HepG2 (cell line): ENCODE measurements at regions not wholly inside any gene's neighbourhood (a gene's known extent, or its start where the extent isn't known, plus 50 kb on each side); places are given as distances from the start of the nearest gene placed in this dataset.
A peak's percentile ranks its signal among the peaks of the same experiment; 100 is the strongest.

Experiments used
- DNMT3B ChIP-seq: conservative IDR thresholded peaks from 2 replicates; pipeline ENCODE4 v1.6.1; 2016; ENCODE audit warnings: missing biosample characterization, control low read depth
- HNRNPLL ChIP-seq: fragments of 200-400 bp; formaldehyde crosslinking; IDR thresholded peaks from 2 replicates; pipeline ENCODE4 v1.6.1; 2017; ENCODE audit warnings: mild to moderate bottlenecking, low read depth, low read length; ENCODE audit not compliant: poor library complexity, severe bottlenecking
- PAF1 ChIP-seq: IDR thresholded peaks from 2 replicates; pipeline ENCODE4 v1.6.1; 2016; ENCODE audit warnings: missing genetic modification reagents, missing compliant biosample characterization
- PHF8 ChIP-seq: sonication (generic); formaldehyde crosslinking; IDR thresholded peaks from 2 replicates; pipeline ENCODE4 v1.5.0; 2020; ENCODE audit warnings: missing genetic modification reagents
- ZFY ChIP-seq: sonication (generic); formaldehyde crosslinking; IDR thresholded peaks from 2 replicates; pipeline ENCODE4 v1.4.0; 2020; ENCODE audit warnings: missing genetic modification reagents
- ZNF136 ChIP-seq: sonication (generic); formaldehyde crosslinking; IDR thresholded peaks from 2 replicates; pipeline ENCODE4 v1.8.1; 2022; ENCODE audit warnings: low read depth, mild to moderate bottlenecking, moderate library complexity, missing genetic modification reagents
- ZNF337 ChIP-seq: sonication (generic); formaldehyde crosslinking; IDR thresholded peaks from 2 replicates; pipeline ENCODE4 v1.5.1; 2020; ENCODE audit warnings: missing genetic modification reagents, low read depth, mild to moderate bottlenecking, borderline replicate concordance
- ZNF382 ChIP-seq: sonication (generic); formaldehyde crosslinking; IDR thresholded peaks from 2 replicates; pipeline ENCODE4 v1.5.0; 2020; ENCODE audit warnings: missing genetic modification reagents, mild to moderate bottlenecking, borderline replicate concordance
- ZNF468 ChIP-seq: sonication (generic); formaldehyde crosslinking; IDR thresholded peaks from 2 replicates; pipeline ENCODE4 v1.8.0; 2022; ENCODE audit warnings: mild to moderate bottlenecking, moderate library complexity, missing genetic modification reagents
- ZNF496 ChIP-seq: sonication (generic); formaldehyde crosslinking; IDR thresholded peaks from 2 replicates; pipeline ENCODE4 v1.8.1; 2023; ENCODE audit warnings: mild to moderate bottlenecking, moderate library complexity, missing genetic modification reagents; ENCODE audit not compliant: insufficient replicate concordance
- ZNF577 ChIP-seq: sonication (generic); formaldehyde crosslinking; IDR thresholded peaks from 2 replicates; pipeline ENCODE4 v1.4.0; 2020; ENCODE audit warnings: mild to moderate bottlenecking, low read depth, missing genetic modification reagents, borderline replicate concordance
- ZNF704 ChIP-seq: sonication (generic); formaldehyde crosslinking; IDR thresholded peaks from 2 replicates; pipeline ENCODE4 v1.8.1; 2023; ENCODE audit warnings: mild to moderate bottlenecking, inconsistent platforms, moderate library complexity, missing genetic modification reagents, borderline replicate concordance
- ZNF777 ChIP-seq: sonication (generic); formaldehyde crosslinking; IDR thresholded peaks from 2 replicates; pipeline ENCODE4 v1.4.0; 2020; ENCODE audit warnings: missing genetic modification reagents
- ZNF788 ChIP-seq: sonication (generic); formaldehyde crosslinking; IDR thresholded peaks from 2 replicates; pipeline ENCODE4 v1.5.0; 2020; ENCODE audit warnings: mild to moderate bottlenecking, missing genetic modification reagents, borderline replicate concordance
- TF ChIP-seq, protein P1 (sequence below): sonication (generic); formaldehyde crosslinking; IDR thresholded peaks from 2 replicates; pipeline ENCODE4 v1.4.0; 2020; ENCODE audit warnings: mild to moderate bottlenecking, missing genetic modification reagents, borderline replicate concordance
- TF ChIP-seq, protein P2 (sequence below): sonication (generic); formaldehyde crosslinking; IDR thresholded peaks from 2 replicates; pipeline ENCODE4 v1.5.1; 2020; ENCODE audit warnings: mild to moderate bottlenecking, moderate library complexity, missing genetic modification reagents
- TF ChIP-seq, protein P3 (sequence below): IDR thresholded peaks from 2 replicates; pipeline ENCODE4 v1.6.1; 2016; ENCODE audit warnings: control low read depth
- TF ChIP-seq, protein P4 (sequence below): sonication (generic); formaldehyde crosslinking; conservative IDR thresholded peaks from 2 replicates; pipeline ENCODE4 v1.4.0; 2020; ENCODE audit warnings: missing genetic modification reagents

DNA sequence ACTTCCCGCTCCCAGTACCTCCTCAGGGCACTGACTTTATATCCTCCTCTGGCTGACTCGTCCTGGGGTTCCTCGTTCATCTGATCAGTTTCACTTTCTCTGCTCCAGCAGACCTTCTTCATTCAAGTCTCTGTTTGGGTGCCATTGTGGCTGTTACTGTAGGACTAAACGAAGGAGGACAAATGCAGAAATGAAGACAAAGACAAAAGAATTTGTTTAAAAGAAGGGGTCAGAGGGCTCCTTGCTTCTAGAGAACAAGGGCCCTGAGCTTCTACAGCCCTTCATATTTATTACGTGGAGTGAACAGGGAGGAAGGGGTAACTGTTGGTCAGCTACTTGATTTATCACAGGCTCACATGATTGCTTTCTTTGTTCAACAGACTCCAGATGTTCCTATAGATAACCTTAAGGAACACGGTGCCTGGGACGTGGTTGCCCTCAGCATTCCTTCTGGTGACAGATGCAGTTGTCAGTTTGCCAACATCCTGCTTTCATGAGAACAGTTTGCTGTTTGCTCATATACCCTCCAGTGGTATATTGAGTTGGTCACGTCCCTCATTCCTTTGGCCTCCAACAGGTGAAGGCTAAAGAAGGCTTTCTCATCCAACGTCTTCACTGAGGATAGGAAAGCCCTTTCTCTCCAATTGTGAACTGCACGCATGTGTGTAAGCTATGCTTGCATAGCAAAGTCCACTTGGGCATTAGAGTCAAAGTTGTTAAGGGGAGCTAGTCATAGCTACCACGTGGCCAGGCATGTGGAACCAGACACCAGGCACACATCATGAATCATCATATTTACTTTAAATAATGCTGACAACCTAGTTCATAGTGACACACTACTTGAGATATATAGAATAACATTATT, 69.1 kb upstream of the BTN3A2 start (continued):
- TF ChIP-seq ZNF577 (no peak), ZNF704 (CRISPR knock-in tag) (no peak), ZNF382 (CRISPR knock-in tag) (no peak), DNMT3B (CRISPR knock-in tag) (peak; percentile 17; the same call in 1 of the 2 replicates), ZNF136 (CRISPR knock-in tag) (0 out of 2 replicates have a peak, but pooled peaks have one; percentile 13), HNRNPLL (no peak), PHF8 (CRISPR knock-in tag) (peak; percentile 47; the same call in 1 of the 2 replicates), ZNF468 (CRISPR knock-in tag) (no peak), PAF1 (no peak), ZNF777 (CRISPR knock-in tag) (no peak), ZNF337 (no peak), ZNF788 (CRISPR knock-in tag) (no peak), ZFY (no peak), ZNF496 (CRISPR knock-in tag) (no peak)
- TF ChIP-seq, protein P1, sequence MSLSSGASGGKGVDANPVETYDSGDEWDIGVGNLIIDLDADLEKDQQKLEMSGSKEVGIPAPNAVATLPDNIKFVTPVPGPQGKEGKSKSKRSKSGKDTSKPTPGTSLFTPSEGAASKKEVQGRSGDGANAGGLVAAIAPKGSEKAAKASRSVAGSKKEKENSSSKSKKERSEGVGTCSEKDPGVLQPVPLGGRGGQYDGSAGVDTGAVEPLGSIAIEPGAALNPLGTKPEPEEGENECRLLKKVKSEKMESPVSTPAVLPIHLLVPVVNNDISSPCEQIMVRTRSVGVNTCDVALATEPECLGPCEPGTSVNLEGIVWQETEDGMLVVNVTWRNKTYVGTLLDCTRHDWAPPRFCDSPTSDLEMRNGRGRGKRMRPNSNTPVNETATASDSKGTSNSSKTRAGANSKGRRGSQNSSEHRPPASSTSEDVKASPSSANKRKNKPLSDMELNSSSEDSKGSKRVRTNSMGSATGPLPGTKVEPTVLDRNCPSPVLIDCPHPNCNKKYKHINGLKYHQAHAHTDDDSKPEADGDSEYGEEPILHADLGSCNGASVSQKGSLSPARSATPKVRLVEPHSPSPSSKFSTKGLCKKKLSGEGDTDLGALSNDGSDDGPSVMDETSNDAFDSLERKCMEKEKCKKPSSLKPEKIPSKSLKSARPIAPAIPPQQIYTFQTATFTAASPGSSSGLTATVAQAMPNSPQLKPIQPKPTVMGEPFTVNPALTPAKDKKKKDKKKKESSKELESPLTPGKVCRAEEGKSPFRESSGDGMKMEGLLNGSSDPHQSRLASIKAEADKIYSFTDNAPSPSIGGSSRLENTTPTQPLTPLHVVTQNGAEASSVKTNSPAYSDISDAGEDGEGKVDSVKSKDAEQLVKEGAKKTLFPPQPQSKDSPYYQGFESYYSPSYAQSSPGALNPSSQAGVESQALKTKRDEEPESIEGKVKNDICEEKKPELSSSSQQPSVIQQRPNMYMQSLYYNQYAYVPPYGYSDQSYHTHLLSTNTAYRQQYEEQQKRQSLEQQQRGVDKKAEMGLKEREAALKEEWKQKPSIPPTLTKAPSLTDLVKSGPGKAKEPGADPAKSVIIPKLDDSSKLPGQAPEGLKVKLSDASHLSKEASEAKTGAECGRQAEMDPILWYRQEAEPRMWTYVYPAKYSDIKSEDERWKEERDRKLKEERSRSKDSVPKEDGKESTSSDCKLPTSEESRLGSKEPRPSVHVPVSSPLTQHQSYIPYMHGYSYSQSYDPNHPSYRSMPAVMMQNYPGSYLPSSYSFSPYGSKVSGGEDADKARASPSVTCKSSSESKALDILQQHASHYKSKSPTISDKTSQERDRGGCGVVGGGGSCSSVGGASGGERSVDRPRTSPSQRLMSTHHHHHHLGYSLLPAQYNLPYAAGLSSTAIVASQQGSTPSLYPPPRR (CRISPR knock-in tag), result 0 out of 2 replicates have a peak, but pooled peaks have one; percentile 17
- TF ChIP-seq, protein P2, sequence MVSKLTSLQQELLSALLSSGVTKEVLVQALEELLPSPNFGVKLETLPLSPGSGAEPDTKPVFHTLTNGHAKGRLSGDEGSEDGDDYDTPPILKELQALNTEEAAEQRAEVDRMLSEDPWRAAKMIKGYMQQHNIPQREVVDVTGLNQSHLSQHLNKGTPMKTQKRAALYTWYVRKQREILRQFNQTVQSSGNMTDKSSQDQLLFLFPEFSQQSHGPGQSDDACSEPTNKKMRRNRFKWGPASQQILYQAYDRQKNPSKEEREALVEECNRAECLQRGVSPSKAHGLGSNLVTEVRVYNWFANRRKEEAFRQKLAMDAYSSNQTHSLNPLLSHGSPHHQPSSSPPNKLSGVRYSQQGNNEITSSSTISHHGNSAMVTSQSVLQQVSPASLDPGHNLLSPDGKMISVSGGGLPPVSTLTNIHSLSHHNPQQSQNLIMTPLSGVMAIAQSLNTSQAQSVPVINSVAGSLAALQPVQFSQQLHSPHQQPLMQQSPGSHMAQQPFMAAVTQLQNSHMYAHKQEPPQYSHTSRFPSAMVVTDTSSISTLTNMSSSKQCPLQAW, result peak; percentile 71
- TF ChIP-seq, protein P3, sequence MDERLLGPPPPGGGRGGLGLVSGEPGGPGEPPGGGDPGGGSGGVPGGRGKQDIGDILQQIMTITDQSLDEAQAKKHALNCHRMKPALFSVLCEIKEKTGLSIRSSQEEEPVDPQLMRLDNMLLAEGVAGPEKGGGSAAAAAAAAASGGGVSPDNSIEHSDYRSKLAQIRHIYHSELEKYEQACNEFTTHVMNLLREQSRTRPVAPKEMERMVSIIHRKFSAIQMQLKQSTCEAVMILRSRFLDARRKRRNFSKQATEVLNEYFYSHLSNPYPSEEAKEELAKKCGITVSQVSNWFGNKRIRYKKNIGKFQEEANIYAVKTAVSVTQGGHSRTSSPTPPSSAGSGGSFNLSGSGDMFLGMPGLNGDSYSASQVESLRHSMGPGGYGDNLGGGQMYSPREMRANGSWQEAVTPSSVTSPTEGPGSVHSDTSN, result no peak
- TF ChIP-seq, protein P4, sequence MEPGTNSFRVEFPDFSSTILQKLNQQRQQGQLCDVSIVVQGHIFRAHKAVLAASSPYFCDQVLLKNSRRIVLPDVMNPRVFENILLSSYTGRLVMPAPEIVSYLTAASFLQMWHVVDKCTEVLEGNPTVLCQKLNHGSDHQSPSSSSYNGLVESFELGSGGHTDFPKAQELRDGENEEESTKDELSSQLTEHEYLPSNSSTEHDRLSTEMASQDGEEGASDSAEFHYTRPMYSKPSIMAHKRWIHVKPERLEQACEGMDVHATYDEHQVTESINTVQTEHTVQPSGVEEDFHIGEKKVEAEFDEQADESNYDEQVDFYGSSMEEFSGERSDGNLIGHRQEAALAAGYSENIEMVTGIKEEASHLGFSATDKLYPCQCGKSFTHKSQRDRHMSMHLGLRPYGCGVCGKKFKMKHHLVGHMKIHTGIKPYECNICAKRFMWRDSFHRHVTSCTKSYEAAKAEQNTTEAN (CRISPR knock-in tag), result peak; percentile 90
